Activated CD4-positive, alpha-beta T cell treated with anti-CD3 and anti-CD28 coated beads for 24 hours (primary cell): ENCODE measurements at regions not wholly inside any gene's neighbourhood (a gene's known extent, or its start where the extent isn't known, plus 50 kb on each side); places are given as distances from the start of the nearest gene placed in this dataset.
A peak's percentile ranks its signal among the peaks of the same experiment; 100 is the strongest.

Source experiments
- DNase-seq, 2 donors: peaks; one replicate each; pipeline ENCODE4 v3.0.0-alpha.2; 2020; ENCODE audit warnings: low read depth in 2 of 2

DNA sequence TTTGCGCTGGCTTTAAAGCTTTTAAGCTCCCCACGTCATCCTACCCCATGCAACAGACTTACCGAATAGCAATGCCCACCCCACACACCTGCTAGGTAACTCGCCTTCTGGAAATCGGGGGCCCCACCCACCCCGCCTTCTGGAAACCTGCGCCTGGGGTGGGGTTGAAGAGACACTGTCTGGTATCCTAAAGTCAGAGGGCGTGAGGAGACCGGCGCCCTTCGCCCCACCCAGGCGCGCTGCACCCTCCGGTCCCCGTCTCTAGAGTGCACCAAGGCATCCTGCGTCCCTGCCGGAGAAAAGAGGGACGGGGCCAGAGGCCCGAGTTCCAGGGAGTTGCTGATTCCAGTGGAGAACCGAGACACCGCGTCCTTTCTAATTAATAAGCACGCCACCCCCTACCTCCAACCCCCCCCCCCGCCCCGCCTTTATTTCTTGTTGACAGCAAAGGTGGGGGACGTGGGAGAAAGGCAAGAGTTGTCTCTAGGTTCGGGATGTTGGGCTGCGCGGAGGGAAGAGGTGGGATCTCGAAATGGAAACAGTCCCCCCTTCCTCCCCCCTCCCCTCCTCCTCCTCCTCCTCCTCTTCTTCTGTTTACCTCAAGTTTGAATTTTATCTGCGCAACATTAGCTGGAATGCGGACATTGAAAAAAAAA lies 220.9 kb upstream of the MKLN1 start:
- DNase-seq, result peak in 1 of 2 donors; percentile 37

DNA sequence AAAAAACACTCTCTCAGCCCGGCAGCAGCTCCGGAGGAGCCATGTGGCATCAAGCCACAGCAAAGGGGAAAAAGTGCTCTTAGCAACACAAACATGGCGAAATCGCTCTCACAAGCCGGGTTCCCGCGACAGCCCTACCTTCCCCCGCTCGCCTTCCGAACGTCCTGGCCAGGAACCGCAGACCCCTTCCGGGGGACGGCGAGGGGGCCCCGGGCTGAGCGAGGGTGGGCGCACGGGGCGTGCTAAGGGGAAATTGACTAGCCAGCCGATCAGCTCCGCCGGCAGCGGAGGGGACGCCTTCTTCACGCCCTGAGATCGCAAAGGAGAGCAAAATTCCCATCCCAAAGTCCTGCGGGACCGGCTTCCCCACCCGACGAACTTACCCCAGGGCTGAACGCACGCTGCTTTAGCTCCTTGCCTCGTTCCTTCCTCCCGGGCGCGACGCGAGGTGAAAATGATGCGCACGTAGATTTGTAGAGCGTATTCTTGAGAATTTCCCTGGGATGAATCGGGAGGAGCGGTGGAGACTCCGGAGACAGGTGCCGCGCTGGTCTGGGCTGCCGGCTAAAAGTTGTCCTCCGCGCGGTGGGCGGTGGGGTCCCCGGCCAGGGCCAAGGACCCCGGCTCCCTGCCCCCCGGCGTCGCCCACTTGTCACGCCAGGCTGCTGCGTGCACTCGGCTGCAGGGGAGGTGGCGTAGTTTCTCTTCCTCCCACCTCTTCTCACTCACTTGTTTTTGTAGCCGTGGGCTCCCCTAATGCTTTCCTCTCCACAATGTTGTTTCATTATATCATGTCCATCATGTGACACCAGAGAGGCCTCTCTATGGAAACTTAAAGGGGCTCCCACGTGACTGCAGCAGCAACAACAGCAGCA lies 220.1 kb upstream of the MKLN1 start:
- peak; percentile 35 to 57 for DNase-seq

DNA sequence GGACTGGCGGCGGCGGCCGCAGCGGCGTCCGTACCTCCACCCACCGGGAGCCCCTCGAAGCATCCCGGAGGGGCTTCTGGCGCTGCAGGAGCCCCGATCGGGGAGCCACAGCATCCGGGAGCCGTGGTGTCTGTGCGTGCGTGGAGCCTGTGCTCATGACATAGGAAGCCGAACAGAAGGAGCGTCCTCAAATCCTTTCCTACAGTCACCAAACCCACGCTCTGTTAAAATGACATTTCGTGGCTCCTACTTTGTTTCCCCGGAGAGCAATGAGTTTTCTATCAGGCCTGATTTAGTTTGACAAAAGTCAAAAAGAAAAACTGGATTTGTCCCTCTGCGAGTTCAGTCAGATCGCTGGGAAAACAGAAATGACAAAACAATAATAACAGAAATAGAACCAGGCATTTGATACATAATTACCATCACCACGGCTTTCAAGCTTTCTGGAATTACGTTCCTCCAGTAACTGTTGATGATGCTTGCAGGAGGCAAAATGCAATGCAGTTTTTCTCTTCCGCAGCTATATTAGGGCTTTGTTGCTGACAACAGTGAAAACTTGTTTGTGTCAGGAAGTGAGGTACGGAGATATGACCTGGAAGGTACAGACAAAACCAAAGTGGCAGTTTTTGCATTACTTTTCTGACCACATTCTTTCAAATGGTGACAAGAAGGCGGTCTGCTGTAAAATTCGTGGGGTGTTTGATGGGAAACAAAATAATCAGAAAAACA lies 219.3 kb upstream of the MKLN1 start:
- DNase-seq, result no peak

DNA sequence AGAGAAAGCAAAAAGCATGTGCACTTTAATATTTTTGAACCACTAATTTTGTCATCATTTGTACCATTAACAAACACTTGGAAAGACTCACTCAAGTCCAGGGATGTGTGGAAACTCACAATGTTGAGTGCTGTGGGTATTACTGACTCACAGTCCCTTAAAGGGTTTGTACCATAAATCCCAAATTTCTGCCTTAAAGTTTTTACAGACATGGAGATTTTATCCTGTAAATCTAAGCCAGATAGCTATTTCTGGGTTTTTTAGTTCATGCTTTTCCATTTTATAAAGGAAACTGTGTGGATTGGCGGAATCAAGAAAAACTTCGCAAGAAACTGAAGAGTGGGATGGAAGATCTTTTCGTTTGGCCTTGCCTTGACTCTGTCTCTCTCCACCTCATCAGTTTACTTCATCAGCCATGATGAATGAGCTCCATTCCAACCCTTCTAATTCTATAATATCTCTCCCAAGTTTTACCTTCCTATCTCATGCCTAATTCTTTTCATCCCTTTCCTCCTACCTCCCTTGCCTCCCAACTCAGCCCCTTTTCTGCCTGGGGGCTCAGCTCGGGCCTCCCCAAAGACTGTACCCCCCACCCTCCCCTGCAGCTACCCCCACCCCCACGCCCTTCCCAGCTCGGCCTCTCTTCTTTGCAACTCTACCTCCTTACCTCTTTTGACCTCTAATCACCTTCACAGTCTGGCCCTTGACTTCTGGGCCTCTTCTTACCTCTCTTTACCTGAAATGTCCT lies 218.5 kb upstream of the MKLN1 start:
- DNase-seq, result no peak

DNA sequence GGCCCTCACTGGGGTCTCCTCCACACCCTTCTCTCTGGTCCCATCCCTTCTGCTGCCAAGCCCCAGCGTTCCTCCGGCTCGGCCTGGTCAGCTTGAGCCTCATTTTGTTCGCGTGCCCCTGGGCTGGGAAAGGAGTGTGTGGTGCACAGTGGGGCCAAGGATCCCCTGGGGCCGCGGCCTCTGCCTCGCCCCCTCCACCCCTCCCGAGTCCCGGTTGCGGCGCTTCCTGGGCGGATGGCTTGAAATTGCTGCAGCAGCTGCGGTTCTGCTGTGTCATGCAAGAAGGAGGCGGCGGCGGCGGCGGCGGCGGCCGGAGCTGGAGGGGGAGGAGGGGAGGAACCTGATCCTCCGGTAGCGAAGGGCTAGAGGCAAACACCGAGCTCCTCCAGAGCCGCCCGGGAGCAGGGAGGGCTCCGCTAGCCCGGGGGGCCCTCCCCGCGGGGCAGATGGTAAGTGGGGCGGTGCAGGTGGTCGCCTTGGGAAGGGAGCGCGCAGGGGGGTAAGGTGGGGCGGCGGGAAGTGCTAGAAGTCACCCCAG lies 217.8 kb upstream of the MKLN1 start:
- DNase-seq, result peak; percentile 49 to 53

DNA sequence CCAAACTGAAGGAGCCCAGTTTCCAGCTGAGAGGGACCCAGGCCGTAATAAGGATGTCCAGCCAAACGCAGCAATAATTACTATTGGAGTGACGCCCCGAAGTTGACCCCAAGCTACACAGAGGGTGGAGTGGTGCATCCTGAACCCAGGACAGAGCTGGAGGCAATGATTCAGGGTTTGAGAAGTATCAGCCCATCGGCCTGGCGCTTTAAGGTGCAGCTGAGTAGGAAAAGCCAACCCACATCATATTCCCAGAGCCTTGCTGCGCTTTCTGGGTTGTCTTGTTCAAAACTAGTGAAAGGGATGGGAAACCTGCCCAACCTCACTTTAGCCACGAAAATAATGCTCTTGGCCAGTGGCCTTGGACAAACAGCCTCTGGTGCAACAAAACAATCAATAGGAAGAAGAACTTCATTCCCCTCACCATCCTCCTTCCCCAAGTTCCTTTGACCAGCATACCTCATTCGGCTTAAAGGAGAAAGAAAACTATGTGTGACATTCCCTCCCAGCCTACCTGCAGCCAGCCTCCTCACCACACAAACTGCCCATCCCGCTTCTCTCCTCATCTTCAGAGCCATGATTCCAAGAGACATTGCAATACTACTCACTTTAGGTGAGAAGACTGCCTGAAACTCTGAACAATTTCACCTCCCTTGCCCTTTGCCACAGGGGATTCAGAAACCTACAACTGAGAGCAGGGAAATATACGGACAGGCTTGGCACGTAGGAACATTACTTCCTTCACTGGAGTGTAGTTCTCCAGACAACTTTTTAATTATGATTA lies 217.2 kb upstream of the MKLN1 start:
- no peak for DNase-seq

DNA sequence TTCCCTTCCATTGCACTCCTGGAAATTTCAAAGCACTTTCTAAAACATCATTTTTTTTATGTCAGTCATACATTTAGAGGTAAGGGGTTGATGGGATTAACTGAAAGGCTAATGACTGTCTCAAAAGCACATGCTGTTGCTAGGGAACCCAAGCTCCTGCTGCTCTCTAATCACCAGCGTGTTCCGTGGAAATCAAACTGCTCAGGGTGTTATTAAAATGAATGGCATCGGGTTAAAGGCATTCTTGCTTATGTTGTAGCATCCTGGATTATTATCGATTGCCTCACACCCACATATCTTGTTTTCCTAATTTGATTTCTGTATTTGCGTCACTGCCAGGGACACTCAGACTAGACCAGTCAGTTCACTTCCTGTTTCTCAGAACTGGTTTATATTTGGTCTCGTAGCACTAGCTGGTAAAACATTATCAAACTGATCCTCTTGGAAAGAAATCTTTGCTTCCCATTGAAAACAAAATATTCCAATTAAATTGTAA lies 216.5 kb upstream of the MKLN1 start:
- DNase-seq, result no peak

DNA sequence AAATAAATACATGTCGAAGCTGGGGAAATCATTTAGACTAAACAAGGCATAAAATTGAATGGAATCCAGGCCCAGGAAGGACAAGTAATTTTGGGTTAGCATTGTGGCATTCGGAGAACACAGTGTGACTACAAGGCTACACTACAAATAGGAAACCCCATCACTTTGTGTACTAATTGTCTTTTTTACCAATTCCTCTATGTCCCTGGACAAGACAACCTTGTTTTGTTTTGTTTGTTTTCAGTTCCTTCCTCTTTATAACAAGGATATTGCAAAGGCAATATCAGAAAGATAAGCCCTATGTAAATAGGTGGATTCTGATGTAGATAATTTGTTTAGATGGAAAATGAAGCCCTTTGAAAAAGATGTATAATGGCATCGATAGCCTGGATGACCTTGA lies 215.9 kb upstream of the MKLN1 start:
- no peak for DNase-seq

DNA sequence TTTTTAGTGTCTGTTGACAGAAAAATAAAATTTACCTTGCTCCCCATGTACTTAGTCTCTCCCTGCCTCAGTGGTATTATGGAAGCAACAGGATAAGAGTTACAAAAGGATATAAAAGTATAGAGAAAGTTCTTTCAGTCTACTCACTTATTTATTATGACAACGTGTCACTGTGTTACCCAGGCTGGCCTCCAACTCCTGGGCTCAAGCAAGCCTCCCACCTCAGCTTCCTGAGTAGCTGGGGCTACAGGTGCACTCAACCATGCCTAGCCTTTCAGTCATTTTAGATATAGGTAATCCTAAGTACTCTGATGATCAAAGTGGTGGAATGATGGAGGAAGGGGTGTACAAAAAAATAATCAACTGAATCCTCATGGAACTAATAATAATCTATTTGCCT lies 215.2 kb upstream of the MKLN1 start:
- DNase-seq, result no peak

DNA sequence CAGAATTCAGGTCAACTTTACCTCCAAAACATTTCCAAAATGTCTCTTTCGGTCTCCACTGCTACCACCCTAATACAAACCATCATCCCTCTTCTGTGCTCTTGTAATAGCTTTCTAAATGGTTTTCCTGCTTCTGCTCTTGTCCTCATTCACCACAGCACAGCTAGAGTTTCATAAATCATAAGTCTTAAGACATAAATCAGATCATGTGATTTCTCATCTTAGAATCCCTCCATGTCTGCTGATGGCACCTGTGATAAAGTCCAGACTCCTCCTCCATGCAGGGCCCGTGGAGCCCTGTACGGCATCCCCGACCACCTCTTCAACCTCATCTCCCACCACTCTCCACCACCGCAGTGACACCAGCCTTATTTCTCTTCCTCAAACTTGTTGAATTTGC lies 212.3 kb upstream of the MKLN1 start:
- DNase-seq, result no peak

DNA sequence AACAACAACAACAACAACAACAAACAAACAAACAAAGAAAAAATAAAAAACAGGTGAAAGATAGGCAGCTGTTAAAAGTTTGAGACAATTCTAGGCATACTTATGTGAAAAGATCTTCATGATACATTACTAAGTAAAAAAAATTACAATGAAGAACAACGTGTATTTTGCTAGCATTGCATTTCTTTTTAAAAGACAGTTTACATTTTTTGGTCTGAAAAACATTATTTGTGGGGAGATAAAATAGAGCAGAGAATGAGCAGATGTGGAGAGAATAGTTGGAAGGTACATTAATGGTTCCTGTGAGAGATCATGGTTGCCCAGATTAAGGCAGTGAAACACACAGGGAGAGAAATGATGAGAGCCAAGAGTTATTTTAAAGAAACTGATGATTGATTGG lies 210.2 kb upstream of the MKLN1 start:
- no peak for DNase-seq

DNA sequence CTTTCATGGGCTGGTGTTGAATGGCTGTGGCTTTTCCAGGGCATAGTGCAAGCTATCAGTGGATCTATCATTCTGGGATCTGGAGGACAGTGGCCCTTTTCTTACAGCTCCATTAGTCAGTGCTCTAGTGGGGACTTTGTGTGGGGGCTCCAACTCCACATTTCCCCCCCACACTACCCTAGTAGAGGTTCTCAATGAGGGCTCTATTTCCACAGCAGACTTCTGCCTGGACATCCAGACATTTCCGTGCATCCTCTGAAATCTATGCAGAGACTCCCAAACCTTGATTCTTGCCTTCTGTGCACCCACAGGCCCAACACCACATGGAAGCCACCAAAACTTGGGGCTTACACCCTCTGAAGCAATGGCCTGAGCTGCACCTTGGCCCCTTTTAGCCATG lies 208.3 kb upstream of the MKLN1 start:
- DNase-seq, result no peak

DNA sequence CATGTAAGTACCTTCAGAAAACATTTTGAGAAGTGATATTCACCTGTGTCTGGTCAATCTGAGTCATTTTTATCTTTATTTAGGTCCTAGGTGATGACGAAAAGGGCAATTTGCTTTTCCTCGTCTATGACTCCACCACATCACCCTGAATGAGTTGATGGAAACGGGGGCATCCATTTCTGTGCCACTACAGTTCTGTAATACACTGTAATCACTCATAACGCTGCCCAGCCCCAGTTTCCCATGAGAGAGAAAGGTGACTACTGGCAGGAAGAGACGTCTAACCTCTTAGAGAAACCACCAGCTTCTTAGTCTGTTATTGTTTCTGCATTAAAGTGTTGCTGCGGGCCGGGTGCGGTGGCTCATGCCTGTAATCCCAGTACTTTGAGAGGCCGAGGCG lies 205.3 kb upstream of the MKLN1 start:
- no peak for DNase-seq

DNA sequence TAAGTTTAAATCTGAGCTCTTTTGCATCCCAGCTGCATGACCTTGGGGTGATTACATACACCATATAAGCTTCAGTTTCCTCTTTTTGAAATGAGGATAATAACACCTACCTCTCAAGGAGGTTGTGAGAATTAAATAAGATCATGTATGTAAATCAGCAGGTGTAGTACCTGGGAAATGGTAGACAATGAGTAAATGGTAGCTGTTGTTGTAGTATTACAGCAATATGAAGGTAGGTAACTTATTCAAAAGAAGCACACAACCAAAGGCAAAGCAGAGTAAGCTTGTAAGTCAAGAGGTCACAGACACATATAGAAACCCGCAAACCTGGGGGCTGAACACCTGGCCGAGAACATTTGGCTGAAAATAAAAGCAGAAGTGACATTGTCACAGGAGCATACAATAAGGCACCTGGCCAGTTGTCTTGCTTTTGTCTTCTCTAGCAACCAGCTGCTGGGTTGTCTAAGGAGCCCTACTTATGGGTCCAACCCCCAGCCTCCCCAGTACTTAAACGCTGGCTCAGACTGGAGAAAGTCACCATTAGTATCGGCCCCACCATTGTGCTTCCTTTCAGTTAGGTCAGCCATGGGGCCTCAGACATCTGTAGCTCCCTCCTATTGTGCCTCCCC lies 203.6 kb upstream of the MKLN1 start:
- DNase-seq, result no peak

DNA sequence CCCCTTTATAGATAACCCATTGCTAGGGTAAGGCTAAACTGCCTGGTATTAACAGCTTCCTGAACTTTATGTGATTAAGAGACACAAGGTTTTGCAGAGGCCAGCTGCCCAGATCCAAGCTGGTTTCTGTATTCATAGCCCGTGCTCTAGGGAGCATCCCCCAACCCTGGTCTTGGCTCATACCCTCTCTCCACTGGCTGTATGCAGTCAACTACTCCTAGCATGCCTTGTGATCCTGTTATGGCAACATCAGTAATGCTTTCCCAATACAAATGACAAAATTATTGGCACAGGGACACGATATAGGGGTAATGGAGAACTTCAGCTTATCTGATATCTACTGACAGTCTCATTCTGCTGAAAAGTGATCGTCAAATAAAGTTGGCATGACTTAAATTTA lies 202.8 kb upstream of the MKLN1 start:
- no peak for DNase-seq

DNA sequence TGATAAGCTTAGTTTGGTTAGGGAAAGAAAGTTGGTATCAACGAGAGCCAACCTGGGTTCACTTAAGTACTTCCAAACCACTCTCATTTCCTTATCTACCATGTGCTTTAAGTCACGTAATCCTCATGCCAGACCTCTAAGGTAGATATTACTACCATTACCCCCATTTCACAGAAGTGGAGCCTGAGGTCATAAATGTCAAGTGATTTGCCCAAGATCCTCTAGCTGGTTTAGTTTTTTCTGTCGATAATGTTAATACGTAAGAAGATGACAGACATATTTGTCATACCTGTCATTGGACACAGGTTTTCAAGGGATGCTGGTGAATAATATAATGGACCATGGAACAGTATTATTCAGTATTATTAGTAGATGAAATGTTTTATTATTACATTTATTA lies 197.4 kb upstream of the MKLN1 start:
- DNase-seq, result no peak

DNA sequence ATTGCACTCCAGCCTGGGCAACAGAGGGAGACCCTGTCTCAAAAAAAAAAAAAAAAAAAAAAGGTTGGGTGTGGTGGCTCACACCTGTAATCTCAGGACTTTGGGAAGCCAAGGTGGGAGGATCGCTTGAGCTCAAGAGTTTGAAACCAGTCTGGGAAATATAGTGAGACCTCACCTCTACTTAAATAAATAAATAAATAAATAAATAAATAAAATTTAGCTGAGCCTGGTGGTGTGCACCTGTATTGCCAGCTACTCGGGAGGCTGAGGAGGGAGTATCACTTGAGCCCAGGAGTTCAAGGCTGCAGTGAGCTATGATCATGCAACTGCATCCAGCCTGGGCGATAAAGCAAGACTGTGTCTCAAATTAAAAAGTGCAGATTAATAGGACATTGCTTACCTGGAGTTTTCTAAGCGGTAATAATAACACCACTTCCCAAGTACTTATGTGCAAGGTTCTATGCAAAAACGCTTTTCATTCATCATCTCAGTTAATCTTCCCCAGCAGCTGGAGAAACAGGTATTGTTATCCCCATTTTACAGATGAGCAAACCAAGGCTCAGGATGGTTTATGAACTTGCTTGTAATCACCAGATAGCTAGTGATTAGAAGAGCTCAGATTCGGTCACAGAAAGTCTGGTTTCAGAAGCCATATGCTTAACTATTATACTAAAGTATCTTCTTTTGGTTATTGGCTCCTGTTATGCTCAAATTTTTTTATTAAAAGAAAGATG lies 196.5 kb upstream of the MKLN1 start:
- DNase-seq, result no peak

DNA sequence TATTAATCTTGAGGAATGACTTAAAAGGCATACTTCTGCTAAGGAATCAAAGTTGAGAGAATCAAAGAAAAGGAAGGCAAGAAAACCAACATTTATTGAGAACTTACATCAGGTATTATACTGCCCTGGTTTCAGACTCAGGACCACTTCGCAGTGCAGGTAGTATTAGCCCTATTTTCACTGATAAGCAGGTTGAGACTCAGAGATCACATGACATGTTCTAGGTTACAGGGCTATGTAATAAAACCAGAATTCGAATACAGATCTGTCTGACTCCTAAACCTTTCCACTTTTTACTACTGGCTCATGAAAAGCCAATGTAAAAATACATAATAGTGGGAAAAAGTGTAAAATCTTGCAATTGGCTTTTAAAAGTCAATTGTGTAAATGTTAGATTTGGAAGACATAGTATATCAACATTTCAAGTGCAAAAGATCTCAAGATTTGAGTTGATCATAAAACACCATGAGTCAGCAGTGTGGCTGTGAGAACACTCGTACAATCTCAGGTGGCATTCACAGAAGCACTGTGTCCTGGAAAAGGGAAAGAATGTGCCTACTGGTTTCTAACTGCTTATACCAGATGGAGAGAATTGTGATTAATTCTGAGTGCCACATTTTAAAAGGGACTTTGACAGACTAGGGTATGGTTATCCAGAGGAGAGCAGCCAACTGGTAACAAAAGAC lies 195.8 kb upstream of the MKLN1 start:
- DNase-seq, result no peak

DNA sequence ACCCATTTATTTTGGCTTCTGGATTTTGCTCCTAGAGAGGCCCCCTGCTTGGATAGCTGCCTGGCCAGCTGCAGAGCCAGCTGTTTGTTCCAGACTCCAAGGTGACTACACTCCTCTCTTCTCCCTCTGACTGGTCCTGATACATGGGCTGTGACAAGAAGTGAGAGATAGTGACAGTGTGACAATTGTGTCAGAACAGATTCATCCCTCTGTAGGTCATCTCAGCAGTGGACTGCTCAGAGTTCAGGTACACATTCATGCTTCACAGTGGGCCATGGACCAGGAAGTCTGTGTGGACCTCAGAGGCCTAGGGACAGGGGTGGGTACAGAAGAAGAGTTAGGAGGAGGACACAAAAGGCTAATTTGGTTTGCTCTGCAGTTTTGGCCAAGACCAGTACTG lies 188.2 kb upstream of the MKLN1 start:
- no peak for DNase-seq
